Neural cell (in vitro differentiated cells): ENCODE measurements at regions not wholly inside any gene's neighbourhood (a gene's known extent, or its start where the extent isn't known, plus 50 kb on each side); places are given as distances from the start of the nearest gene placed in this dataset.
A peak's percentile ranks its signal among the peaks of the same experiment; 100 is the strongest.

Source experiments
- H2AFZ ChIP-seq: fragments of 200-600, 300-800 bp; sonication (generic), shearing (Covaris generic); 2 replicates; pipeline ENCODE4 v1.6.0; 2014; ENCODE audit warnings: low read depth, mild to moderate bottlenecking, antibody characterized with exemption, low read length, moderate library complexity
- H3F3A ChIP-seq: fragments of 200-600 bp; shearing (Covaris generic); 2 replicates; pipeline ENCODE4 v1.6.1; 2016; ENCODE audit warnings: mild to moderate bottlenecking, moderate library complexity, mixed read lengths, antibody characterized with exemption, low read length; ENCODE audit not compliant: insufficient read depth, poor library complexity, severe bottlenecking
- H3K27ac ChIP-seq: fragments of 200-600, 300-800 bp; sonication (generic), shearing (Covaris generic); 2 replicates; pipeline ENCODE4 v1.5.1; 2014; ENCODE audit warnings: mild to moderate bottlenecking, low read length, moderate library complexity
- H3K27me3 ChIP-seq: fragments of 300-800, 200-600 bp; sonication (generic), shearing (Covaris generic); 2 replicates; pipeline ENCODE4 v1.6.0; 2014; ENCODE audit warnings: mild to moderate bottlenecking, low read depth, low read length, moderate library complexity; ENCODE audit not compliant: insufficient read depth
- H3K36me3 ChIP-seq: fragments of 300-800, 200-600 bp; sonication (generic), shearing (Covaris generic); 2 replicates; pipeline ENCODE4 v1.5.1; 2014; ENCODE audit warnings: mild to moderate bottlenecking, antibody characterized with exemption, low read length, moderate library complexity; ENCODE audit not compliant: insufficient read depth
- H3K4me2 ChIP-seq: fragments of 300-800, 200-600 bp; sonication (generic), shearing (Covaris generic); 2 replicates; pipeline ENCODE4 v1.6.0; 2014; ENCODE audit warnings: mild to moderate bottlenecking, low read length
- H3K4me3 ChIP-seq: fragments of 300-800, 200-600 bp; sonication (generic), shearing (Covaris generic); 2 replicates; pipeline ENCODE4 v1.5.1; 2014; ENCODE audit warnings: mild to moderate bottlenecking, low read length, moderate library complexity
- H3K79me2 ChIP-seq: fragments of 200-600 bp; shearing (Covaris generic); replicated peaks from 2 replicates; pipeline ENCODE4 v1.6.0; 2014; ENCODE audit warnings: mild to moderate bottlenecking, low read length, moderate library complexity; ENCODE audit not compliant: insufficient read depth
- H3K9ac ChIP-seq: fragments of 300-800, 200-600 bp; sonication (generic), shearing (Covaris generic); 2 replicates; pipeline ENCODE4 v1.6.1; 2016; ENCODE audit warnings: mild to moderate bottlenecking, low read length, mixed read lengths
- H3K9me2 ChIP-seq: fragments of 200-600 bp; shearing (Covaris generic); 2 replicates; pipeline ENCODE4 v1.6.1; 2016; ENCODE audit warnings: mild to moderate bottlenecking, low read length, mixed read lengths; ENCODE audit not compliant: insufficient read depth
- H3K9me3 ChIP-seq: fragments of 200-600, 300-800 bp; sonication (generic), shearing (Covaris generic); 2 replicates; pipeline ENCODE4 v1.6.1; 2016; ENCODE audit warnings: mild to moderate bottlenecking, mixed run types, low read length, moderate library complexity, mixed read lengths
- H4K20me1 ChIP-seq: fragments of 200-600 bp; shearing (Covaris generic); 2 replicates; pipeline ENCODE4 v1.6.1; 2016; ENCODE audit warnings: mild to moderate bottlenecking, mixed run types; ENCODE audit not compliant: insufficient read depth
- CTCF ChIP-seq: fragments of 450-650 bp; IDR thresholded peaks from 2 replicates; pipeline ENCODE4 v1.5.1; 2014; ENCODE audit warnings: antibody characterized with exemption, mild to moderate bottlenecking, moderate library complexity; ENCODE audit not compliant: poor library complexity, severe bottlenecking
- EP300 ChIP-seq: fragments of 450-650 bp; conservative IDR thresholded peaks from 2 replicates; pipeline ENCODE4 v1.6.1; 2014; ENCODE audit warnings: antibody characterized with exemption, mild to moderate bottlenecking, moderate library complexity; ENCODE audit not compliant: poor library complexity, severe bottlenecking
- EZH2 ChIP-seq: fragments of 200-600, 300-800 bp; shearing (Covaris generic), sonication (generic); IDR thresholded peaks from 2 replicates; pipeline ENCODE4 v1.6.1; 2014; ENCODE audit warnings: antibody characterized with exemption, low read length, borderline replicate concordance, mild to moderate bottlenecking; ENCODE audit not compliant: insufficient read depth, poor library complexity, severe bottlenecking
- MXI1 ChIP-seq: fragments of 450-650 bp; conservative IDR thresholded peaks from 2 replicates; pipeline ENCODE4 v1.6.1; 2014; ENCODE audit warnings: antibody characterized with exemption, mild to moderate bottlenecking; ENCODE audit not compliant: poor library complexity, severe bottlenecking
- POLR2AphosphoS5 ChIP-seq: IDR thresholded peaks from 2 replicates; pipeline ENCODE4 v1.6.1; 2012
- RAD21 ChIP-seq: fragments of 450-650 bp; conservative IDR thresholded peaks from 2 replicates; pipeline ENCODE4 v1.6.1; 2014; ENCODE audit warnings: antibody characterized with exemption, mild to moderate bottlenecking, moderate library complexity
- REST ChIP-seq: IDR thresholded peaks from 2 replicates; pipeline ENCODE4 v1.6.1; 2012; ENCODE audit warnings: borderline replicate concordance

GRCh38 chr5:173733021-173733420 lies 116.6 kb upstream of the BOD1 start:
- TF ChIP-seq POLR2AphosphoS5 (no peak), EZH2 (no peak), RAD21 (no peak)
- no peaks in the 10 kb centered on the region for H3F3A ChIP-seq
- no peaks in the 10 kb centered on the region for H3K9me3 ChIP-seq
- no peak overlapping the region for H2AFZ ChIP-seq
- H3K27ac ChIP-seq = no peak overlapping the region
- no peak overlapping the region for H3K4me3 ChIP-seq
- no peaks in the 10 kb centered on the region for H3K36me3 ChIP-seq
- H3K9me2 ChIP-seq = no peaks in the 10 kb centered on the region
- no peaks in the 10 kb centered on the region for H4K20me1 ChIP-seq
- H3K4me2 ChIP-seq = no peak overlapping the region
- H3K9ac ChIP-seq = no peak overlapping the region
- H3K79me2 ChIP-seq = no peaks in the 10 kb centered on the region
- no peaks in the 10 kb centered on the region for H3K27me3 ChIP-seq

GRCh38 chr5:173733425-173733824 lies 117.0 kb upstream of the BOD1 start:
- H3K9me2 ChIP-seq = no peaks in the 10 kb centered on the region
- H3K79me2 ChIP-seq = no peaks in the 10 kb centered on the region
- H3K9me3 ChIP-seq = no peaks in the 10 kb centered on the region
- no peak overlapping the region for H3K4me2 ChIP-seq
- H3F3A ChIP-seq = no peaks in the 10 kb centered on the region
- H2AFZ ChIP-seq = no peak overlapping the region
- H3K4me3 ChIP-seq = no peak overlapping the region
- TF ChIP-seq POLR2AphosphoS5 (no peak), RAD21 (no peak), EZH2 (no peak), MXI1 (no peak)
- H4K20me1 ChIP-seq = no peaks in the 10 kb centered on the region
- H3K36me3 ChIP-seq = no peaks in the 10 kb centered on the region
- no peak overlapping the region for H3K9ac ChIP-seq
- no peak overlapping the region for H3K27ac ChIP-seq
- H3K27me3 ChIP-seq = no peaks in the 10 kb centered on the region

GRCh38 chr5:173733831-173734501 lies 117.5 kb upstream of the BOD1 start:
- H3K36me3 ChIP-seq = no peaks in the 10 kb centered on the region
- no peak for TF ChIP-seq EP300
- TF ChIP-seq MXI1 = no peak
- TF ChIP-seq CTCF = no peak
- no peak overlapping the region for H3K27ac ChIP-seq
- no peaks in the 10 kb centered on the region for H3K9me2 ChIP-seq
- H3K27me3 ChIP-seq = no peaks in the 10 kb centered on the region
- H3K9ac ChIP-seq = no peak overlapping the region
- no peak overlapping the region for H2AFZ ChIP-seq
- H3K79me2 ChIP-seq = no peaks in the 10 kb centered on the region
- H4K20me1 ChIP-seq = no peaks in the 10 kb centered on the region
- H3K4me3 ChIP-seq = no peak overlapping the region
- H3K9me3 ChIP-seq = no peaks in the 10 kb centered on the region
- no peaks in the 10 kb centered on the region for H3F3A ChIP-seq
- H3K4me2 ChIP-seq = no peak overlapping the region

- Histone ChIP-seq H3K27me3 (no peaks in the 10 kb centered on the region), H3K36me3 (no peaks in the 10 kb centered on the region), H3K4me2 (no peak overlapping the region), H3K9ac (peak overlapping the region; percentile 39), H3K9me3 (no peaks in the 10 kb centered on the region), H4K20me1 (no peaks in the 10 kb centered on the region), H3K27ac (no peak overlapping the region), H3K79me2 (no peaks in the 10 kb centered on the region), H3F3A (no peaks in the 10 kb centered on the region), H2AFZ (no peak overlapping the region), H3K4me3 (no peak overlapping the region), H3K9me2 (no peaks in the 10 kb centered on the region)
- no peak for TF ChIP-seq REST
Measured at GRCh38 chr5:173734716-173735115, 118.3 kb upstream of the BOD1 start.
